Liver (tissue), 8 donors: ENCODE measurements at regions not wholly inside any gene's neighbourhood (a gene's known extent, or its start where the extent isn't known, plus 50 kb on each side); places are given as distances from the start of the nearest gene placed in this dataset.

ENCODE experiments used
- DNase-seq: peaks from one replicate; pipeline ENCODE4 v3.0.0-alpha.2; 2017; ENCODE audit warnings: low spot score
- H3K27ac ChIP-seq, 2 donors: one replicate each; pipeline ENCODE4 v1.7.0; 2013; ENCODE audit warnings: inconsistent platforms in 2 of 2, low read length in 2 of 2, control low read depth in 1 of 2, low read depth in 1 of 2, mild to moderate bottlenecking in 1 of 2
- H3K27me3 ChIP-seq, 4 donors: one replicate each; pipeline versions ENCODE4 v1.6.1 to v1.7.0; 2013; ENCODE audit warnings: low read length in 3 of 4, inconsistent platforms in 1 of 4, mild to moderate bottlenecking in 1 of 4, moderate library complexity in 1 of 4; ENCODE audit not compliant: control insufficient read depth in 4 of 4, insufficient read depth in 4 of 4
- H3K36me3 ChIP-seq, 4 donors: one replicate each; pipeline versions ENCODE4 v1.6.1 to v1.7.0; 2013; ENCODE audit warnings: low read length in 3 of 4, mild to moderate bottlenecking in 3 of 4, low read depth in 1 of 4, moderate library complexity in 1 of 4; ENCODE audit not compliant: control insufficient read depth in 4 of 4, insufficient read depth in 3 of 4
- H3K4me1 ChIP-seq, 4 donors: one replicate each; pipeline versions ENCODE4 v1.6.1 to v1.7.0; 2013; ENCODE audit warnings: low read length in 3 of 4, mild to moderate bottlenecking in 3 of 4, moderate library complexity in 1 of 4; ENCODE audit not compliant: control insufficient read depth in 4 of 4, insufficient read depth in 4 of 4
- H3K4me3 ChIP-seq, 3 donors: one replicate each; pipeline versions ENCODE4 v1.6.1 to v1.7.0; 2013; ENCODE audit warnings: low read length in 3 of 3, control low read depth in 1 of 3, low read depth in 1 of 3, mild to moderate bottlenecking in 1 of 3
- H3K9ac ChIP-seq, 2 donors: one replicate each; pipeline ENCODE4 v1.7.0; 2013; ENCODE audit warnings: low read length in 2 of 2, mild to moderate bottlenecking in 2 of 2, moderate library complexity in 2 of 2, control low read depth in 1 of 2, low read depth in 1 of 2
- H3K9me3 ChIP-seq, 4 donors: one replicate each; pipeline versions ENCODE4 v1.6.1 to v1.7.0; 2013; ENCODE audit warnings: low read length in 3 of 4; ENCODE audit not compliant: control insufficient read depth in 4 of 4
- CTCF ChIP-seq: fragments of 150-350 bp; IDR thresholded peaks from 2 replicates; pipeline ENCODE4 v1.5.1; 2017; ENCODE audit warnings: improper control_type of control experiment, low read depth, low read length; ENCODE audit not compliant: missing input control
- EGR1 ChIP-seq, 2 donors: IDR thresholded peaks; 2 replicates each; pipeline ENCODE4 v1.6.1; 2016 to 2018; ENCODE audit warnings: antibody characterized with exemption in 2 of 2, low read depth in 2 of 2
- FOXA1 ChIP-seq: IDR thresholded peaks from 2 replicates; pipeline ENCODE4 v1.6.1; 2016; ENCODE audit warnings: antibody characterized with exemption
- FOXA2 ChIP-seq: IDR thresholded peaks from 2 replicates; pipeline ENCODE4 v1.6.1; 2016; ENCODE audit warnings: antibody characterized with exemption
- GABPA ChIP-seq, 2 donors: IDR thresholded peaks in 1 of 2; conservative IDR thresholded peaks in 1 of 2; 2 replicates each; pipeline ENCODE4 v1.6.1; 2016; ENCODE audit warnings: antibody characterized with exemption in 2 of 2, mild to moderate bottlenecking in 1 of 2, moderate library complexity in 1 of 2
- HNF4A ChIP-seq, 2 donors: conservative IDR thresholded peaks; 2 replicates each; pipeline ENCODE4 v1.6.1; 2016; ENCODE audit warnings: antibody characterized with exemption in 2 of 2, mild to moderate bottlenecking in 2 of 2
- HNF4G ChIP-seq: IDR thresholded peaks from 2 replicates; pipeline ENCODE4 v1.6.1; 2016; ENCODE audit warnings: antibody characterized with exemption
- JUND ChIP-seq, 2 donors: IDR thresholded peaks; 2 replicates each; pipeline ENCODE4 v1.6.1; 2016; ENCODE audit warnings: antibody characterized with exemption in 2 of 2
- NR2F2 ChIP-seq: IDR thresholded peaks from 2 replicates; pipeline ENCODE4 v1.6.1; 2016; ENCODE audit warnings: antibody characterized with exemption
- RAD21 ChIP-seq, 2 donors: IDR thresholded peaks; 2 replicates each; pipeline ENCODE4 v1.6.1; 2016; ENCODE audit warnings: antibody characterized with exemption in 2 of 2, mild to moderate bottlenecking in 2 of 2
- REST ChIP-seq: IDR thresholded peaks from 2 replicates; pipeline ENCODE4 v1.6.1; 2016; ENCODE audit warnings: antibody characterized with exemption, mild to moderate bottlenecking
- RXRA ChIP-seq, 2 donors: IDR thresholded peaks; 2 replicates each; pipeline ENCODE4 v1.6.1; 2017 to 2018; ENCODE audit warnings: antibody characterized with exemption in 2 of 2, mild to moderate bottlenecking in 1 of 2
- SP1 ChIP-seq: IDR thresholded peaks from 2 replicates; pipeline ENCODE4 v1.6.1; 2018; ENCODE audit warnings: antibody characterized with exemption, mild to moderate bottlenecking
- TAF1 ChIP-seq: conservative IDR thresholded peaks from 2 replicates; pipeline ENCODE4 v1.6.1; 2016; ENCODE audit warnings: antibody characterized with exemption, mild to moderate bottlenecking
- YY1 ChIP-seq: IDR thresholded peaks from 2 replicates; pipeline ENCODE4 v1.6.1; 2016; ENCODE audit warnings: antibody characterized with exemption, mild to moderate bottlenecking
- WGBS: extraction: QIAGEN DNeasy Blood & Tissue Kit; methylation state at CpG from one replicate; pipeline ENCODE4 v1.1.7; 2013; 5-methylcytosine and 5-hydroxymethylcytosine counted together
- TF ChIP-seq, protein P1 (sequence below): IDR thresholded peaks from 2 replicates; pipeline ENCODE4 v1.6.1; 2016; ENCODE audit warnings: antibody characterized with exemption
- TF ChIP-seq, protein P2 (sequence below): IDR thresholded peaks from 2 replicates; pipeline ENCODE4 v1.6.1; 2016; ENCODE audit warnings: antibody characterized with exemption
- donor health status: healthy.
- donor health status: healthy.
- donor health status: healthy.
- donor health status: healthy.
- donor health status: healthy.

- WGBS, result 46% methylated on average over 1 of the region's 1 CpG
- Histone ChIP-seq H3K4me1 (no peaks in the 10 kb centered on the region), H3K36me3 (no peaks in the 10 kb centered on the region), H3K9me3 (no peaks in the 10 kb centered on the region), H3K4me3 (no peak overlapping the region), H3K27ac (no peak overlapping the region), H3K27me3 (no peaks in the 10 kb centered on the region), H3K9ac (no peak overlapping the region)
- no peak for DNase-seq
- TF ChIP-seq TAF1 (no peak), NR2F2 (no peak), GABPA (IDR thresholded peaks at IDR 0.05 in 1 of 2, conservative IDR thresholded peaks at IDR 0.05 in 1 of 2) (no peak), REST (no peak), FOXA2 (no peak), HNF4G (no peak), HNF4A (conservative IDR thresholded peaks at IDR 0.05) (no peak), FOXA1 (no peak), JUND (IDR thresholded peaks at IDR 0.05) (no peak), RAD21 (IDR thresholded peaks at IDR 0.05) (no peak), EGR1 (IDR thresholded peaks at IDR 0.05; ENCODE audit: low read depth in 2 of 2) (no peak), CTCF (no peak), RXRA (IDR thresholded peaks at IDR 0.05) (no peak)
- TF ChIP-seq, protein P1, sequence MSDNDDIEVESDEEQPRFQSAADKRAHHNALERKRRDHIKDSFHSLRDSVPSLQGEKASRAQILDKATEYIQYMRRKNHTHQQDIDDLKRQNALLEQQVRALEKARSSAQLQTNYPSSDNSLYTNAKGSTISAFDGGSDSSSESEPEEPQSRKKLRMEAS, result no peak
- TF ChIP-seq, protein P2, sequence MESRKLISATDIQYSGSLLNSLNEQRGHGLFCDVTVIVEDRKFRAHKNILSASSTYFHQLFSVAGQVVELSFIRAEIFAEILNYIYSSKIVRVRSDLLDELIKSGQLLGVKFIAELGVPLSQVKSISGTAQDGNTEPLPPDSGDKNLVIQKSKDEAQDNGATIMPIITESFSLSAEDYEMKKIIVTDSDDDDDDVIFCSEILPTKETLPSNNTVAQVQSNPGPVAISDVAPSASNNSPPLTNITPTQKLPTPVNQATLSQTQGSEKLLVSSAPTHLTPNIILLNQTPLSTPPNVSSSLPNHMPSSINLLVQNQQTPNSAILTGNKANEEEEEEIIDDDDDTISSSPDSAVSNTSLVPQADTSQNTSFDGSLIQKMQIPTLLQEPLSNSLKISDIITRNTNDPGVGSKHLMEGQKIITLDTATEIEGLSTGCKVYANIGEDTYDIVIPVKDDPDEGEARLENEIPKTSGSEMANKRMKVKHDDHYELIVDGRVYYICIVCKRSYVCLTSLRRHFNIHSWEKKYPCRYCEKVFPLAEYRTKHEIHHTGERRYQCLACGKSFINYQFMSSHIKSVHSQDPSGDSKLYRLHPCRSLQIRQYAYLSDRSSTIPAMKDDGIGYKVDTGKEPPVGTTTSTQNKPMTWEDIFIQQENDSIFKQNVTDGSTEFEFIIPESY, result no peak
These were observed 183.4 kb upstream of the CNR1 start for GRCh38 chr6:88349511-88349910.

GRCh38 chr6:88342336-88342735 is 176.2 kb upstream of the CNR1 start:
- no peak overlapping the region for H3K4me3 ChIP-seq
- TF ChIP-seq YY1 (no peak), REST (no peak), HNF4A (conservative IDR thresholded peaks at IDR 0.05) (no peak), GABPA (IDR thresholded peaks at IDR 0.05 in 1 of 2, conservative IDR thresholded peaks at IDR 0.05 in 1 of 2) (no peak), JUND (IDR thresholded peaks at IDR 0.05) (no peak), SP1 (no peak), CTCF (no peak)
- TF ChIP-seq, protein P1, result no peak
- no peak for DNase-seq
- no peaks in the 10 kb centered on the region for H3K27me3 ChIP-seq
- no peaks in the 10 kb centered on the region for H3K36me3 ChIP-seq
- H3K27ac ChIP-seq, result no peak overlapping the region
- no peaks in the 10 kb centered on the region for H3K9me3 ChIP-seq
- no peak overlapping the region for H3K9ac ChIP-seq
- WGBS, result 84% methylated on average over 3 of the region's 3 CpGs
- no peaks in the 10 kb centered on the region for H3K4me1 ChIP-seq
